ENCODE measurements at regions not wholly inside any gene's neighbourhood (a gene's known extent, or its start where the extent isn't known, plus 50 kb on each side); places are given as distances from the start of the nearest gene placed in this dataset.

DNA sequence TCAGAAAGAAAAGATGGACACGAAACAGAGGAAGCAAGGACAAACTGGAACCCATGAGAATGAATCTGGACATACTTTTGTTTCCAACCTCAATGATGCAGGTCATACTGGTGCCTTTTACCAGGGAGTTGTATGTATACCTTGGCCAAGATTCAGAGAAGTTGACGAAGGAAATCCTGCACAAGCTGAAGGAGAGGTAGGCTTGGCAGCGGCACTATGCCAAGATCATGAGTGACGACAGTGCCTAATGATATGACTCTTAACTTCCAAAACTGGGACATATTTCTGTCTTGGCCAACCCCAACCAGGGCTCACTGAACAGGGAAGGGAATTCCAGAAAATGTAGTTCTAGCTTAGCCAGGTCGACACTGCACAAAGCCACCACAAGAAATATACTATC, 149.2 kb upstream of the SLCO3A1 start:
- TF ChIP-seq, protein P1, sequence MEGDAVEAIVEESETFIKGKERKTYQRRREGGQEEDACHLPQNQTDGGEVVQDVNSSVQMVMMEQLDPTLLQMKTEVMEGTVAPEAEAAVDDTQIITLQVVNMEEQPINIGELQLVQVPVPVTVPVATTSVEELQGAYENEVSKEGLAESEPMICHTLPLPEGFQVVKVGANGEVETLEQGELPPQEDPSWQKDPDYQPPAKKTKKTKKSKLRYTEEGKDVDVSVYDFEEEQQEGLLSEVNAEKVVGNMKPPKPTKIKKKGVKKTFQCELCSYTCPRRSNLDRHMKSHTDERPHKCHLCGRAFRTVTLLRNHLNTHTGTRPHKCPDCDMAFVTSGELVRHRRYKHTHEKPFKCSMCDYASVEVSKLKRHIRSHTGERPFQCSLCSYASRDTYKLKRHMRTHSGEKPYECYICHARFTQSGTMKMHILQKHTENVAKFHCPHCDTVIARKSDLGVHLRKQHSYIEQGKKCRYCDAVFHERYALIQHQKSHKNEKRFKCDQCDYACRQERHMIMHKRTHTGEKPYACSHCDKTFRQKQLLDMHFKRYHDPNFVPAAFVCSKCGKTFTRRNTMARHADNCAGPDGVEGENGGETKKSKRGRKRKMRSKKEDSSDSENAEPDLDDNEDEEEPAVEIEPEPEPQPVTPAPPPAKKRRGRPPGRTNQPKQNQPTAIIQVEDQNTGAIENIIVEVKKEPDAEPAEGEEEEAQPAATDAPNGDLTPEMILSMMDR (IDR thresholded peaks at IDR 0.05; ENCODE audit: poor library complexity): no peak
- TF ChIP-seq EZH2 (IDR thresholded peaks at IDR 0.05; ENCODE audit: borderline replicate concordance): no peak

All from hepatocyte (in vitro differentiated cells).